Progenitor cell of endocrine pancreas (in vitro differentiated cells): ENCODE measurements at regions not wholly inside any gene's neighbourhood (a gene's known extent, or its start where the extent isn't known, plus 50 kb on each side); places are given as distances from the start of the nearest gene placed in this dataset.

Experiments used
- DNase-seq: peaks from one replicate; pipeline ENCODE4 v3.0.0; 2021; ENCODE audit warnings: low spot score; ENCODE audit not compliant: unreplicated experiment
- H3K27ac Mint-ChIP-seq: 2 replicates; pipeline ENCODE4 v1.8.0; 2021; ENCODE audit warnings: mild to moderate bottlenecking, moderate library complexity, mixed read lengths
- H3K27me3 Mint-ChIP-seq: 2 replicates; pipeline ENCODE4 v1.8.0; 2021; ENCODE audit warnings: mixed read lengths
- H3K36me3 Mint-ChIP-seq: 2 replicates; pipeline ENCODE4 v1.8.0; 2022; ENCODE audit warnings: mixed read lengths; ENCODE audit not compliant: insufficient read depth
- H3K4me1 Mint-ChIP-seq: 2 replicates; pipeline ENCODE4 v1.8.0; 2021; ENCODE audit warnings: low read depth, mixed read lengths
- H3K4me3 Mint-ChIP-seq: 2 replicates; pipeline ENCODE4 v1.8.0; 2021; ENCODE audit warnings: low read depth, mild to moderate bottlenecking, moderate library complexity, mixed read lengths
- H3K9me3 Mint-ChIP-seq: 2 replicates; pipeline ENCODE4 v1.8.0; 2021; ENCODE audit warnings: low read depth, mixed read lengths
- TF ChIP-seq, protein P1 (sequence below): fragments of 200-600 bp; sonication (generic); IDR thresholded peaks from one replicate; pipeline ENCODE4 v1.5.0; 2021; ENCODE audit warnings: antibody characterized with exemption, mild to moderate bottlenecking; ENCODE audit not compliant: unreplicated experiment

DNA sequence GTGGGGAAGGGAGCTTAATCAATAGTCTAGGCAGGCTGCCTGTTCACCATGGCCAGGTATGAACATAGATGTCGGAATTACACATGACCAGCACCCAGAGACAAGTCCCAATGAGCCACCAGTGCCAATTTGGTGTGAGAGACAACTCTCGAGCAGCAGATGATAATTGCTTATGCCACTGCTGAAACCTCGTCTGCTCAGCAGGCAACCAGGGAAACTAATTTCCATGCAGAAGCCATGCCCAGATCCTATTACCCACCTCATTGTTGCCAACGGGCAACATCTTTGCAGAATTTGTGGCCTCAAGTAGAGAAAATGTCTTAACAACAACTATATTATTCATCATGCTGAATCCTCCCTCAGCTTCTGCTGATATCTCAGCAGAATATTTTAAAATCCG lies 84.9 kb downstream of the CGGBP1 start:
- no peaks in the 10 kb centered on the region for H3K36me3 Mint-ChIP-seq
- H3K9me3 Mint-ChIP-seq: no peaks in the 10 kb centered on the region
- TF ChIP-seq, protein P1, sequence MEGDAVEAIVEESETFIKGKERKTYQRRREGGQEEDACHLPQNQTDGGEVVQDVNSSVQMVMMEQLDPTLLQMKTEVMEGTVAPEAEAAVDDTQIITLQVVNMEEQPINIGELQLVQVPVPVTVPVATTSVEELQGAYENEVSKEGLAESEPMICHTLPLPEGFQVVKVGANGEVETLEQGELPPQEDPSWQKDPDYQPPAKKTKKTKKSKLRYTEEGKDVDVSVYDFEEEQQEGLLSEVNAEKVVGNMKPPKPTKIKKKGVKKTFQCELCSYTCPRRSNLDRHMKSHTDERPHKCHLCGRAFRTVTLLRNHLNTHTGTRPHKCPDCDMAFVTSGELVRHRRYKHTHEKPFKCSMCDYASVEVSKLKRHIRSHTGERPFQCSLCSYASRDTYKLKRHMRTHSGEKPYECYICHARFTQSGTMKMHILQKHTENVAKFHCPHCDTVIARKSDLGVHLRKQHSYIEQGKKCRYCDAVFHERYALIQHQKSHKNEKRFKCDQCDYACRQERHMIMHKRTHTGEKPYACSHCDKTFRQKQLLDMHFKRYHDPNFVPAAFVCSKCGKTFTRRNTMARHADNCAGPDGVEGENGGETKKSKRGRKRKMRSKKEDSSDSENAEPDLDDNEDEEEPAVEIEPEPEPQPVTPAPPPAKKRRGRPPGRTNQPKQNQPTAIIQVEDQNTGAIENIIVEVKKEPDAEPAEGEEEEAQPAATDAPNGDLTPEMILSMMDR: no peak
- no peak for DNase-seq
- peaks cover 4% of the 10 kb centered on the region for H3K4me1 Mint-ChIP-seq
- H3K27me3 Mint-ChIP-seq: no peaks in the 10 kb centered on the region
- H3K4me3 Mint-ChIP-seq: no peak overlapping the region
- no peak overlapping the region for H3K27ac Mint-ChIP-seq

DNA sequence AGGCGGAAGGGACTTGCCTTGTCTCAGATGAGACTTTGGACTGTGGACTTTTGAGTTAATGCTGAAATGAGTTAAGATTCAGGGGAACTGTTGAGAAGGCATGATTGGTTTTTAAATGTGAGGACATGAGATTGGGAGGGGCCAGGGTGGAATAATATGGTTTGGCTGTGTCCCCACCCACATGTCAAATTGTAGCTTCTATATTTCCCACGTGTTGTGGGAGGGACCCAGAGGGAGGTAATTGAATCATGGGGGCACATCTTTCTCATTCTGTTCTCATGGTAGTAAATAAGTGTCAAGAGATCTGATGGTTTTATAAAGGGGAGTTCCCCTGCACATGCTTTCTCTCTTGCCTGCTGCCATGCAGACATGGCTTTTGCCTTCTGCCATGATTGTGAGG lies 89.2 kb downstream of the CGGBP1 start:
- no peak for DNase-seq
- TF ChIP-seq, protein P1: no peak
- no peaks in the 10 kb centered on the region for H3K36me3 Mint-ChIP-seq
- H3K4me3 Mint-ChIP-seq: no peak overlapping the region
- H3K9me3 Mint-ChIP-seq: peaks cover 5% of the 10 kb centered on the region
- H3K27ac Mint-ChIP-seq: no peak overlapping the region
- no peaks in the 10 kb centered on the region for H3K27me3 Mint-ChIP-seq
- H3K4me1 Mint-ChIP-seq: peaks cover 4% of the 10 kb centered on the region

DNA sequence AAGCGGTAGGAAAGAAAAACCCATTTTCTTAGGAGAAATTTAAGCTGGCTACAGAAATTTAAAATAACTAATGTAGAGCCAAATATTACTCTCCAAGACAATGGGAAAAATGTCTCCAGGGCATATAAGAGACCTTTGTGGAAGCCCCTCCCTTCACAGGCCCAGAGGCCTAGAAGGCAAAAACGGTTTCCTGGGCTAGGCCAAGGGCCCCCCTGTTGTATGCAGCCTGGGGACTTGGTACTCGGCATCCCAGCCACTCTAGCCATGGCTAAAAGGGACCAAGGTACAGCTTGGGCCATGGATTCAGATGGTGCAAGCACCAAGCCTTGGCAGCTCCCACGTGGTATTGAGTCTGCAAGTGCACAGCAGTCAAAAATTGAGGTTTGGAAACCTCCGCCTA lies 90.1 kb downstream of the CGGBP1 start:
- H3K4me3 Mint-ChIP-seq: no peak overlapping the region
- no peaks in the 10 kb centered on the region for H3K36me3 Mint-ChIP-seq
- TF ChIP-seq, protein P1: no peak
- H3K27ac Mint-ChIP-seq: no peak overlapping the region
- H3K27me3 Mint-ChIP-seq: no peaks in the 10 kb centered on the region
- H3K4me1 Mint-ChIP-seq: peaks cover 4% of the 10 kb centered on the region
- DNase-seq: no peak
- peaks cover 5% of the 10 kb centered on the region for H3K9me3 Mint-ChIP-seq

DNA sequence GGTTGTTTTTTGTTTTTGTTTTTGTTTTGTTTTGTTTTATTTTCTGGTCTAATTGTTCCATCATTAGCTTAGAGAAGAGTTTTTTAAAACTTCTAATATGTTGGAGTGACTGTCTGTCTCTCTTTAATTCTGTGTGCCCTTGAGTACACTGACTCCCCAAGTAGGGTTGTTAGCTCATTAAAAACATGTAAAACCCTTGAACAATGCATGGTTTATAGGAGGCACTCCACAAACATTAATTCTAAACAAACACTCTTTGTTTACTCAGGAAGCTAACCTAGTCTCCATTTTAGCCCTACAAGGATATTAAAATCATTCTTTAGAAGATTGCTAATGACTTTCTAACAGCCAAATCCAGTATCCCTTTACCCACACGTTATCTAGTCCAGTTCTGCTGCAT lies 100.5 kb downstream of the CGGBP1 start:
- no peak overlapping the region for H3K4me3 Mint-ChIP-seq
- TF ChIP-seq, protein P1: no peak
- H3K27ac Mint-ChIP-seq: no peak overlapping the region
- DNase-seq: no peak
- no peaks in the 10 kb centered on the region for H3K9me3 Mint-ChIP-seq
- H3K36me3 Mint-ChIP-seq: no peaks in the 10 kb centered on the region
- peaks cover 1% of the 10 kb centered on the region for H3K4me1 Mint-ChIP-seq
- no peaks in the 10 kb centered on the region for H3K27me3 Mint-ChIP-seq

DNA sequence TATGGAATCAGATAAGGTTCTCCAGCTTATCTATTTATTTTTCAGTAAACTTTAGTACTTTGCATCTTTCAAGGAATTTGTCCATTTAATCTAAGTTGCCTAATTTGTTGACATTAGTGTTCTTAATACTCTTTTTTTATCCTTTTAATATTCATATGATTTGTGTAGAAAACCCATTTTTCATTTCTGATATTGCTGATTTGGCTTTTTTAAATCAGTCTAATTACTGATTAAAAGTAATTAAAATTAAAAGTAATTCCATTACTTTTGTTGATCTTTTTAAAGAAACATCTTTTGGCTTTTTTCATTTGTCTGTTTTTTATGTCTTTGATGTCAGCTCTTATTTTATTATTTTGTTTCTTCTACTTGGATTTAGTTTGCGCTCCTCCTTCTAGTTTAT lies 101.2 kb downstream of the CGGBP1 start:
- Mint-ChIP-seq H3K9me3 (no peaks in the 10 kb centered on the region), H3K4me3 (no peak overlapping the region), H3K4me1 (peaks cover 1% of the 10 kb centered on the region), H3K27me3 (no peaks in the 10 kb centered on the region), H3K36me3 (no peaks in the 10 kb centered on the region), H3K27ac (no peak overlapping the region)
- no peak for DNase-seq
- TF ChIP-seq, protein P1: no peak
